HG03139 (cell line): ENCODE measurements at regions not wholly inside any gene's neighbourhood (a gene's known extent, or its start where the extent isn't known, plus 50 kb on each side); places are given as distances from the start of the nearest gene placed in this dataset.
"Not testable (repeated sequence)": the region's sequence is repeated elsewhere in the genome, so short reads cannot be mapped to it uniquely, and the experiment has no call there.

Experiments used
- ATAC-seq: cut with Tn5 transposase; IDR thresholded peaks from one replicate; pipeline ENCODE4 v1.9.1; 2021; ENCODE audit not compliant: unreplicated experiment

DNA sequence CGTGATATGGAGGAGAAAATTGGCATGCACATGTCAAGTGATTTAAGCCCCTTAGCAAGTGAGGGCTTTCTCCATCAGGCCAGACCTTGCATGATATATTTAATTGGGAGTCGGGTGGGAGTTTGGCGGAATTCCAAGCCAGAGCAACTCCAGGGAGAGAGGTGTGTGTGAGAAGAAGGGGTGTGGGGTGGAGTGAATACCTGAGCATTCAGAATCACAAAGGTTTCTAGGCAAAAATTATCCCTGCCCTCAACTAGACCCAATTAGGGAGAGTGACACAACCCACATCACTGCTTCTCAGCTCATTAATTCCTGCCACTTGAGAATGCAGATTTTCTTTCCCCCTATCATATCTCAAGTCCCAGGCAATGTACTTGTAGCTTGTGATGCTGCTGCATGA lies 279.7 kb upstream of the TUT7 start:
- ATAC-seq: no peak

DNA sequence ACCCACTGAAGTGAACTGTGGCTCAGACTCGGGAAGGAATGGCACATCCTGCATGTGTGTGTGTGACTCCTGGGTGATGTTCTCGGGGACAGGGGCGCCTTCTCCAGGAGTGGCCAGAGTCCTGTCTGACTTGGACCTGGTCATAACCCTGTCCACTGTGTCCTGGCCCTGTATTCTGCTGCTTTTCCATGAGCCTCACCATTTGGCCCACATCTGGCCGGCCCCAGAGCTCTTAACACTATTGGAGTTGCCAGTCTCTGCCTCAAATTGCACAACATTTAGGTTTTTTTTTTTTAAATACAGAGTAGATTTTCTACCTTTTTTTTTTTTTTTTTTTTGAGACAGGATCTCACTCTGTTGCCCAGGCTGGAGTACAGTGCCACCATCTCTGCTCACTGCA lies 278.3 kb upstream of the TUT7 start:
- no peak for ATAC-seq

DNA sequence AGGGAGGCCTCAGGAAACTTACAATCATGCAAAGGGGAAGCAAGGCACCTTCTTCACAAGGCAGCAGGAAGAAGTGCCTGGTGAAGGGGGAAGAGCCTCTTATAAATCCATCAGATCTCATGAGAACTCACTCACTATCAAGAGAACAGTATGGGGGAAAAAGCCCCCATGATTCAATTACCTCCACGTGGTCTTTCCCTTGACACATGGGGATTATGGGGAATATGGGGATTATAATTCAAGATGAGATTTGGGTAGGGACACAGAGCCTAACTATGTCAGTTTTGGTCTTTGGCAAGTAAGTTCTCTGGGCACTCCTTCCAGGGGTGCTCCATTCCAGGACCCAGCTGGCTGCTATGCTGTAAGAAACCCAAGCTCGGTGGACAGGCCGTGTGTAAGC lies 275.3 kb upstream of the TUT7 start:
- no peak for ATAC-seq

DNA sequence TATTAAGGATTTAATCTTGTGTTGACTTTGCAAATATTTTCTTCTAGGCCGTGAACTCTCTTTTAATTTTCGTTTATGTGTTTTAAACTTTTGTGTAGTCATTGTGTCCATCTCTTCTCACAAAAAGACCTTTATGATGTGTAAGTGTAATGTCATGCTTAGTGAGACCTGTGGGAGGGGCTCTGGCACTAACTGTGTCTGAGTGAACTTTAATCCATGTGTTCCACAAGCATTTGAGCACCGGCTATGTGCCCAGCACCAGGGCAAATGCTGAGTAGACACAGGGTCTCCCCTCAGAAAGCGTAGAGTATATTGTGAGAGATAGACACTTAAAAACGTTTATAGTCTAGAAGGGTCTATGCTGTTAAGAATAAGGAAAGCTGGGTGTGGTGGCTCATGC lies 272.6 kb upstream of the TUT7 start:
- ATAC-seq: no peak

DNA sequence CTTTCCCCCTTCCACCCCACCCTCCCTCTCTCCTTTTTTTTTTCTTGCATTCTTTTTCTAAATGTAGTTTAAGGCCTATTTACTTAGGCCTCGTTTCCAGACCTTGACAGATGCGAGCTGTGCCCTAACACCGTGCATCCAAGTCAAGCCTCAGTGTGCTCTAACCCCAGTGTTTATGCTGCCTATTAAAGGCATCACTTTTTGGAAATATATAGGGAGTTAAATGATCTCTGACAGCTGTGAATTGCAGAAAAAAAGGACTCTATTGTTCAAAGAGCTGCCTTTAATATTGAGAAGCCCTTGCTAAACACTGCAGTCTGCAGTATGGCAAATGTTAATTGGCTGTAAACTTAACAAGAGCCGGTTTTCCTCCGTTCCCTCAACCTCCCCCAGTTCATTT lies 270.4 kb upstream of the TUT7 start:
- no peak for ATAC-seq

DNA sequence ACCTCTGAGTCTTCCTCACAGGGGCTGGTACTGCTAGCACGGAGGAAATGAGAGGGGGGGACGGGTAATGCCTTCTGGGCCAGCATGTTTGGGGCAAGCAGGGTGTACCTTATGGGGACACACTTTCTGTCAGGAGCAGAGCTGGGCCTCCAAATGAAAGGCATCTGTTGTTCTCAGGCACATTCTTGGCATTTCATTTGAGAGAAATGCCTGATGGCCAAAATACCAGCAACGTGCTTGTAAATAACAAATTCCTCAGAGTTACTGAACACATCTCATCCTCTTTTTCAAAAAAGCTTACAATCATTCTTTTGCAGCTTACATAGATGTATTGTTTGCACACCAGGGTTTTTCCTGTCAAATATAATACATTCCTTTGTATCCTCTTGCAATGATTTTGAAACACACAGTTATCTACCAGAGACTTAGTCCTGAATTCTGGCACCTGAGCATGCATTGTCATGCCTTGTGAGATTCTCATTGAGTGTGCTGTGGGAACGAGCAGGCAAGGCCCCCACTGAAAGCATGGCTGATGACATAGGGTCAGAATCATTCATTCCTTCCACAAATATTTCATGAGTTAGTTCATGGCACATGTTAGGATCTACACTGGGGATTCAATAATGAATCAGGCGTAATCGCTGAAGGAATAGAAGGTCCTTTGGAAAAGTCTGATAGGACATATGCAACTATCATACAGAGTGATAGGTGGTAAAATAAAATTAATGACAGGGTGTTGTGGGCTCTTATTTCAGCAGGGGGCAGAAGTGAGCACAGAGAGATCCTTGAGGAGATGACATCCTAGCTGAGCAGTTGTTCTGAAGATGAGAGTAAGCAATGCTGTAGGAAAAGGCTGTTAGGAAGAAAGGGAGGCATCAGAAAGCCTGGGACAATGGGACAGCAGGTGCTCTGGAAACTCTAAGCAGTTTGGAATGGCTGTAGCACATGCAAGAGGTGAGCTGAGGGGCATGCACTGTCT lies 260.9 kb upstream of the TUT7 start:
- no peak for ATAC-seq

DNA sequence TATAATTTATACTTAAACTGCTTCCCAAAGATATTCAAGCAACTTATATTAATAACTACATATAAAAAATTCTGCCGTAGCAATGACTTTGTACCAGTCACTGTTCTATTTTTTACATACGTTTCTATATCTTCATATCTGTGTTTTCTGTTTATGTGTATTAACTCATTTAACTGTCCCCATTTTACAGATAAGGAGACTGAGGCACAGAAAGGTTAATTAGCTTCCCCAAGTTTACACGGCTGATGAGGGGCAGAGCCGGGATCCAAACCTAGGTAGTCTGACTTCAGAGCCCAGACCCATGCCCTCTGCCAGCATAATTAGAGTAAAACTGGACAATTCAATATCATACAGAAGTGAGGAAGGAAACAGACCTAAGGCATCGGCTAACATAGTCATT lies 259.7 kb upstream of the TUT7 start:
- no peak for ATAC-seq

DNA sequence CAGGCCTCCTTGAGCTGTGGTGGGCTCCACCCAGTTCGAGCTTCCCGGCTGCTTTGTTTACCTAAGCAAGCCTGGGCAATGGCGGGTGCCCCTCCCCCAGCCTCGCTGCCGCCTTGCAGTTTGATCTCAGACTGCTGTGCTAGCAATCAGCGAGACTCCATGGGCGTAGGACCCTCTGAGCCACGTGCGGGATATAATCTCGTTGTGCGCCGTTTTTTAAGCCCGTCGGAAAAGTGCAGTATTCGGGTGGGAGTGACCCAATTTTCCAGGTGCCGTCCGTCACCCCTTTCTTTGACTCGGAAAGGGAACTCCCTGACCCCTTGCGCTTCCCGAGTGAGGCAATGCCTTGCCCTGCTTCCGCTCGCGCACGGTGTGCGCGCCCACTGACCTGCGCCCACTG lies 257.3 kb upstream of the TUT7 start:
- ATAC-seq: not testable (repeated sequence)

DNA sequence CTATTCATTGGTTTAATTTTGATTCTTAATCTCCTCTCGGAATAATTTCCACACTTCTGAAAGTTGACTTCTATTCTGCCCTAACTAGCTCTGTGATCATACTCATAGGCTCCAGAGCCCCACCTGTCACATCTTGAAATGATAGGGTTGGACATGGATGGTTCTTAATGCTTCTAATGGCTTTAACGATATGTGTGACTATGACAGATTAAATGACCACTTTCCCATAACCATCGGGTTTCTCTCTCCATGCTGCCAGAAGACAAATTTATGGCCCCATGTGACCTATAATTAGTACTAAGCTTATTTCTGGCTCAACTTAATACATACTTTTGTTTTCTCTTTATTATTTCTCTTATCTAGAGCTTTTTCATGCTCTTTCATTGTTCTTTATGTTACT lies 251.1 kb upstream of the TUT7 start:
- no peak for ATAC-seq

DNA sequence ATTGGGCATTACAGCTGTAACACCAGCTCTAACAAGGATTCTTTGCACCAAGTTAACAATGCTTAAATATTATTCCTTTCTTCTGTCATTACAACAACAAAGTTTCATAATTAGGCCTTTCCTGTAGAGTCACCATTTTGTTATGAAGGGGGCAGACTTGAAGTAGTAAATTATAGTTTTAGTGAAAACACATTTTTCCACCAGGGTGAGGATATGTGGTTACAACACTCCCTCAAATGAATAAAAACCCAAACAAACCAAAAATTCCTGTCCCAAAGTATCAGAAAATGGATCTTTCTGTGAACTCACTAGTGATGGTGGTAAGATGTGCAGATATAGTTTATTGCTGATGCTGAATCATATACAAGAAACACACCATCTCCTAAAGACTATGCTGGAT lies 250.5 kb upstream of the TUT7 start:
- ATAC-seq: no peak

DNA sequence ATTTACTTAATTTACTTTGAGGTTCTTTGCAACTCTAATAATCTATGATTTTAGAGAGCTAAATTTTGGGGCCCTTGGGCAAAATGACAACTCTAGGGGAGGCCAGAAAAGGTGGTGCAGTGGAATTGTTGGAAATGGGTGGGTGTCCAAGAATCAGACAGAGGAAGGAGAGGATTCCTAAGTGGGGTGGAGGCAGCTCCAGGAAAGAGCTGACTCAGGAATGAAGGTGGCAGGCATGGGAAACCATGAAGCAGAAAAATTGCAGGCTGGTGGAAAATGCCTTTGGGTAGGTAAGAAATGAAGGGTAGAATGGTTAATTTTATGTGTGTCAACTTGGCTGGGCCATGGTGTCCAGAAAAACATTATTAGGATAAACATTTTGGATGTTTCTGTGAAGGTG lies 248.5 kb upstream of the TUT7 start:
- no peak for ATAC-seq

DNA sequence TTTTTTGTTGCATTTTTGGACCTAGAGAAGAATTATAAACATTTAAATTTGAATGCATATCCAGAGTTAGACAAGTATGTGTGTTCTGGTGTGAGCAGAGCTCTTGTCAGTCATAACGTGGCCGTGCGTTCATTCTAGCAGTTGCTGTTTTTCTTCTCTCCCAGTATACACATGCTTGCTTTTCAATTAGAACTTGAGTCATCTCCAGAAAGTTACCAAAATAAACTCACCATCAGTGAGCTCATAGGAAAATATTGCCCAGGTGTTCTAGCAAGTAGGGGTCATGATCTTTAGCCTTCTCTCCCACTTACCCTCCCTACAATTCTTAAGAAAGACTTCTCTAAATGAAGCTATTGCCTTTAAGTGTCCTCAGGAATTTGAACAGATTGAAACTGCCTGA lies 247.5 kb upstream of the TUT7 start:
- ATAC-seq: no peak

DNA sequence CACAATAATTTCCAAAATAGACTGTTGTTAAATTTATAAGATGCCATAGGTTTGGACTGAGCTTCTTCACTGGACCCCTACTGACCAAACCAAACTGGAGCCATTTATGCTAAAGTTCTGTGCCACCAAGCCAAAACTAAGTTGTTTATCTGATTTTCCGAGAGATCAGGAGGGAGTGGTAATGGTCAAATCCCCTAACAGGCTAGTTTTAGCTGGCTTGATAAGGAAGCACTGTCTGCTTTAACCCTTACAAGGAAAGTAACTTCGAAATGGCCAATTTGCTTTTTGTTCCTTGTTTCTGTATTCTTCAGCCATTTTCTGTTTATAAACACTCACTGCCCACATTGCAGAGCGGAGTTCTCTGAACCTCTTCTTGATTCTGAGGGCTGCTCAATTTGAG lies 246.8 kb upstream of the TUT7 start:
- no peak for ATAC-seq

DNA sequence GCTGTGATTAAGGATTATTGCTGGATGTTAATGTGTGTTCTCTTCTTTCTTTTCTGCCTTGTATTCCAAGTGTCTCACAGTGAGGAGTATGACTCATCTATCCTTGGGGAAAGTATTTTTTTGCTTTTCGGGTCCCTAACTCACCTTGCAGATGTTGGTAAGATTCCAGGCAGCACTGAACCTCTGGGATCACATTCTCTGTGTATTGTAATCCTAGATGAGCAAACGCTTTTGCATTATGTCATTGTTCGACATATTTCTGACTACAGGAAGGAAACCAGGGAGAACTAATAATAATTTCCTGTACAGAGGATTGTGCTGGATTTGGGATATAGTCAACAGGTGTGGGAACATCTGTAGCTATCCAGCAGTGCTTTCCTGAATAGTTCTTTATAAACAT lies 246.1 kb upstream of the TUT7 start:
- no peak for ATAC-seq

DNA sequence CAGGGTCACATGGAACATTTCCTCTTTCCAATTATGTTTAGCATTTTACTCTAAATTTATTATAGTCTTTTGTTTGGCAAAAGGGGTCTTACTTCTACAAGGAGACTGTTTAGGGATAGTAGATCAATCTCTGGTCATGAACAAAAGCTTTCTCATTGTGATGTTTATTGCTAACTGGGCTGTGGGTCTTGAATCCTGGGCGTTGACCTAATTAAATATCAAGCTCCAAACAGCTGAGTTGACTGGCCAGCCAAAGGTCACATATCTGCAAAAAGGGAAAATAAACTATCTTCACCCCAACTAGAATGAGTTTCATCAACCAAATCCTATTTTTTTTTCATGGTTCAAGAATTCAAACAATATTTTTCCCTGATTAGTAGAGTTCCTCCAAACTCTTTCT lies 245.4 kb upstream of the TUT7 start:
- ATAC-seq: no peak

DNA sequence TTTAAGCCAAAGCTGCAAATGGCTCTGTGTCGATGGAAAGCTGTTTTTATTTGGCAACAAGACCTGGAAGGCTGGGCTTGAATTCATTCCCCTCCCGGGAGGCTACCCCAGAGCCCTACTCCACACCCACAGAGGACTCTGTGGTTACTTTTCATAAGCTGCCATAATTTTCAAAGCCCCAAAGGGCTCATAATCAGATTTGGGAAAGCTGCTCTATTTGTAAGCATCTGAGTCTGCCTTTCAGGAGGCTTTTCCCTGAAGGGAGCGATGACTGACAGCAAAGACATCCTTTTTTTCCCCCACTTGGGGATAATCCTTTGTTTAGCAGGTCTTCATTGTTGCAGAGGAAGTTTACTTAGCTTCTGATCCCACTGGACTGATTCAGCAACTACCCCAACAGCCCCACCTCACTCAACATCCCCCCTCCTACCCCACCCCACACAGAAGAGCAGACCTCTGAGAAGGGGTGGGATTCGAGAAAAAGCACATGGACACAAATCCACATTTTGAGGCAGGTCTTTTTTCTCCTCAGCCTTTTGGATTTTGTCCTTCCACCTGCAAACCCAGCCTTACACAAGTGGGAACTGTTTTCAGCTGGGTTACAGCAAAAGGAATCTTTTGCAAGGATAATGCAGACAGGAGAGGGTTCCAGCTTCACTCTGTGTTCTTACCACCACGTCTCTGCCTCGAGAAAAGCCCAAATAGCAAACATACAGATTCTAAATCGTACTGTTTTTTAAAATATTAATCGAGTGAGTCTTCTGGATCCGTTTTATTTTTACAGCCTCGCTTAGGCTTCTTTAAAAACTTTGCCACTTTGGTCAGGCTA lies 244.4 kb upstream of the TUT7 start:
- ATAC-seq: no peak

DNA sequence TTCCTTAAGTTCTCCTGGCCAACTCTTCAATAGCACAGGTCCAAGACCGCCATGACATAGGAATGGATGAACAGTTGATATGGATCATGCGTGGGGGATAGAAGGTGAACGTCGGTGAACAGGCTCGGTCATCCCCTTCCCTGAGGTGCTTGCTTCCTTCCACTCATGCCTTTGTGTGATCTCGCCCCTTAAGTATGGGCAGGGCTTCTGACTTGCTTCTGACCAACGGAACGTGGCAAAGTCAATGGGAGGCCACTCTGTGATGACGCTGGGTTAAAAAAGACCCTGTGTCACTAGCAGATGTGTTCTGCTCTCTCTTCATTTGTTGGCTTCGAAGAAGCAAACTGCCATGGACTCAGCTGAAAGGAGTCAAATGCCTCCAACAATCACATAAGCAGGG lies 240.5 kb upstream of the TUT7 start:
- no peak for ATAC-seq

DNA sequence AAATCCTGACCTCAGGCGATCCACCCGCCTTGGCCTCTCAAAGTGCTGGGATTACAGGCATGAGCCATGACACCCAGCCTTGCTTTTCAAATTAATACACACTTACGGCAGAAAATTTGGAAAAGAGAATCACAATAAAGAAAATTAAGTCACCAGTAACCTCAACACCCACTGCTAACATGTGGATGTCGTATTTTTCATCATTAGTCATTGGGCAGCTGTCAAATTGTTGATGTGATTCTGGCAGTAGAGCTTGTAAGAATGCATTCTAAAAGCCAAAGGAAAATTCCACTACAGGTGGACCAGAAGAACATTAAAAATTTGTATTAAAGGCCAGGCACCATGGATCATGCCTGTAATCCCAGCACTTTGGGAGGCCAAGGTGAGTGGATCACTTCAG lies 237.3 kb upstream of the TUT7 start:
- ATAC-seq: no peak

DNA sequence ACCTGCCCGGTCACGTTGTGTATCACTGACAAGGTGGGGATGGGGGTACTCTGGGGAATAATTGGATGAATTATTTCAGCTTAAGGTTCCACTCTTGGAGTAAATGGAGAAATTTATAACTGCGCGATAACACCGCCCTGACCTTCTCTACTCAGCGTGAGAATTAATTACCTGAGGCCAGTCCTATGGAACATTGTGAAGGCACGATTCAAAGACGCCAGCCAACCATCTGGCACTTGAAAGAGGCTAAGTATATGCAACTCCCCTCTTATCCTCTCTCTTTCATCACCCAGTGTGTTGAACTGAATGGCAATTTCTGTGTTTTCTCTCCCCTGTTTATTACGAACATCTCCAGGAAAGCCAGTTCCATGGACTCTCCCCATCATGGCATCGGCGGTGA lies 235.5 kb upstream of the TUT7 start:
- no peak for ATAC-seq

DNA sequence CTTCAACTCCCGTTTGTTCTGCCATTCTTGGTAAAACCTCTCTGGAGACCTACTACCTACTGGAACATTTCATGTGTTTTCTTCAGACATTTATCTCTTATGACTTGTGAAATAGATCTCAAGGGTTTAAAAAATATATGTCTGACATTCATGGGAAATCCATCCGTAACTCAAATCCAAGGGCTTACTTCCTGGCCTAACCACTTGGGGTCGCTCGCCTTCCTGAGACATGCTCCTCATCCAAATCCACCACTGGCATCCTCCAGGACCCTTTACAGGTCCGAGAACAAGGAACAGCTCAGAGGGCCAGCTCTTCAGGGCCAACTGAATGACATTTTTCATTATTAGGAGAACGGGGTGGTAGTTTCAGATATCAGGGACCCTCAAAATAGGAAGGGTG lies 235.1 kb upstream of the TUT7 start:
- no peak for ATAC-seq

DNA sequence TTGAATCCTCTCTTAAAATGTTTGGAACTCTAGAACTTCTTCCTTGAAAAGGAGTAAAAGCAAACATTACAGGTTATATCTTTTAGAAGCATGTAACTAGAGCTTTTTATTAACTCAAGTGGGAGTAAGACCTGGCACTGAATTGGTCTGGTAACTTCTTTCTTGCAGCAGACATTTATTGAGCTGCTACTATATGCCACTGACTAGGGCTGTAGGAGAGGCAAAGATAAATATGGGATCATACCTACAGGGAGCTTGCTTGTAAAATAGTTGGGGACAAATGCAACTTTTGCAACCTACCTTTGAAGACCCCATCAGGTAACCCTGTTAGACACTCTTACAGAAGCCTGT lies 231.9 kb upstream of the TUT7 start:
- no peak for ATAC-seq

DNA sequence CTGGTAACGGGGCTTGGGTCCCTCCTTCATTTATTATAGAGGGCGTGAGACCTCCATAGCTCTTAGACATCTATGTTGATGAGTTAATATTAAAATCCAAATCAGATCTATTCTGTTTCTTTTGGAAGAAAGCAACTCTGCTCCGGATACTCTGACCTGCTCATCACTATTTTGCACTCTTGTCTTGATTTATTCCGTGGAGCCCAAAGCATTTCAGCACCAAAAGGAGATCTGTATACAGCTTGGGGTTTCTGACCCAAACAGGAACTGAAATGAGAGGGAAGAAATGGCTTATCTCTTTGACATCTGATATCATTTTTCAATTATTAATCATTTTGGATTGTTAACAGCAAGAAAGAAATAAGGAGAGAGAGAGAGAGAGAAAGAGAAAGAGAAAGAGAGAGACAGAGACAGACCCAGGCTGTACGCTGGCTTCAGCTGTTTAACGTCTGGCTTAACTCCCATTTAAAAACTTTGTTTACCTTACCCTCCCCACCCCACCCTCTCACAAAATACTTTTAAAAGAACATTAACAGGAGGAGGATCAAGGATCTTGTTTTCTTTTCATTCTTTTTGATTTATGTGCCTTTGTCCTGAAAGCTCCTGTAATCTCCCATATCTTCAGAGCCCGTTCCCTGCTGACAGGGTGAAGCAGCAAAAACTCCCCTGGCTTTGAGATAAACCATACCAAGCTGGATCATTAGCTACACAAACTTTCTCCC lies 231.4 kb upstream of the TUT7 start:
- ATAC-seq: no peak
